Fibroblast of the aortic adventitia (primary cell): ENCODE measurements at regions not wholly inside any gene's neighbourhood (a gene's known extent, or its start where the extent isn't known, plus 50 kb on each side); places are given as distances from the start of the nearest gene placed in this dataset.

ENCODE experiments used
- DNase-seq: peaks from one replicate; pipeline ENCODE4 v3.0.0-alpha.2; 2010; ENCODE audit warnings: low read depth
- H3K4me3 ChIP-seq: 2 replicates; pipeline ENCODE4 v1.5.1; 2011; ENCODE audit warnings: low read depth, mild to moderate bottlenecking, control low read depth, low read length, moderate library complexity
- TF ChIP-seq, protein P1 (sequence below): IDR thresholded peaks from 2 replicates; pipeline ENCODE4 v1.5.1; 2011; ENCODE audit warnings: mild to moderate bottlenecking, low read length, control low read depth, inconsistent platforms; ENCODE audit not compliant: insufficient read depth

DNA sequence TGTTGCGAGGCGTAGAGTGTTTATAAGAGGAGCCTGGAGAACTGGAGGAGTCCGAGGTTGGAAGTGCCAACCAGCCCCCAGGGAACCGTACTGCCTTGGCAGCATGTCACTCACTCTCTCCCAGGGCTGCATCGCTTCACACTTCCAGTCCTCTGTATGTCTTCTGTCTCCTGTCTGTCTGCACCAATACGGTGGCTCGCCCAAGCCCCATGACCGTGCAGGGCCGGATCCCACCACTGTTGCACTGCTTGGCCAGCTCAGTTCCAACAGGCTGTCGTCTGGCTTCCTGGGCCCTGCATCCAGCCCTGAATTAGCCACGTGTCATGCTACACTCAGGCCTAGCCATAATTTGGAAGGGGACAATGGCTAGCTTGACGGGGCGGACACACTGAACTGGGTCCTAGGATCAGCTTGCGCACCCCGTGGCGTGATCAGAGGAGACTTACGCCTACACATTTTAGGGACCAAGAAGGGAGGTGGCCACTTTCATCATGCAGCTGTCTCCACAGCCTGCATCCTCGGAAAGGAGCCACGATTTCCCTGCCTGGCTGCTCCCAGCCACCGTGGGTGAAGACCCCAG, 147.1 kb downstream of the URI1 start:
- H3K4me3 ChIP-seq: no peak overlapping the region
- DNase-seq: no peak
- TF ChIP-seq, protein P1, sequence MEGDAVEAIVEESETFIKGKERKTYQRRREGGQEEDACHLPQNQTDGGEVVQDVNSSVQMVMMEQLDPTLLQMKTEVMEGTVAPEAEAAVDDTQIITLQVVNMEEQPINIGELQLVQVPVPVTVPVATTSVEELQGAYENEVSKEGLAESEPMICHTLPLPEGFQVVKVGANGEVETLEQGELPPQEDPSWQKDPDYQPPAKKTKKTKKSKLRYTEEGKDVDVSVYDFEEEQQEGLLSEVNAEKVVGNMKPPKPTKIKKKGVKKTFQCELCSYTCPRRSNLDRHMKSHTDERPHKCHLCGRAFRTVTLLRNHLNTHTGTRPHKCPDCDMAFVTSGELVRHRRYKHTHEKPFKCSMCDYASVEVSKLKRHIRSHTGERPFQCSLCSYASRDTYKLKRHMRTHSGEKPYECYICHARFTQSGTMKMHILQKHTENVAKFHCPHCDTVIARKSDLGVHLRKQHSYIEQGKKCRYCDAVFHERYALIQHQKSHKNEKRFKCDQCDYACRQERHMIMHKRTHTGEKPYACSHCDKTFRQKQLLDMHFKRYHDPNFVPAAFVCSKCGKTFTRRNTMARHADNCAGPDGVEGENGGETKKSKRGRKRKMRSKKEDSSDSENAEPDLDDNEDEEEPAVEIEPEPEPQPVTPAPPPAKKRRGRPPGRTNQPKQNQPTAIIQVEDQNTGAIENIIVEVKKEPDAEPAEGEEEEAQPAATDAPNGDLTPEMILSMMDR: no peak

DNA sequence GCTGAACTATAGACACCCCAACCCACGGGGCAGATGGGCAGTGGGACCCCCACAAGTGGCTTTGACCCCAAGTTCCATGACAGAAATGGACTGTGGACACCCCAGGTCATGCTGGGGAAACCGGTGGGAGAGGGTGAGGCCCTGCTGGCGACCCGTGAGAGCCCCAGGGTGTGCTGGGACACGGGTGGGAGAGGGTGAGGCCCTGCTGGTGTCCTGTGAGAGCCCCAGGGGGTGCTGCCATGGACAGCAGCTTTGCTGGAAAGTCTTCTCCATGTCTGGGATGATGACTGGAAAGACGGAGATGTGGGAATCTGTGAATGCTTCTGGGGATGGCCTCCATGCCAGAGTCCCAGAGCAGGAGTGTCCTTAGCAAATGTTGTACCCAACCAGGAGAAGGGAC, 148.4 kb downstream of the URI1 start:
- TF ChIP-seq, protein P1: no peak
- H3K4me3 ChIP-seq: no peak overlapping the region
- DNase-seq: no peak

DNA sequence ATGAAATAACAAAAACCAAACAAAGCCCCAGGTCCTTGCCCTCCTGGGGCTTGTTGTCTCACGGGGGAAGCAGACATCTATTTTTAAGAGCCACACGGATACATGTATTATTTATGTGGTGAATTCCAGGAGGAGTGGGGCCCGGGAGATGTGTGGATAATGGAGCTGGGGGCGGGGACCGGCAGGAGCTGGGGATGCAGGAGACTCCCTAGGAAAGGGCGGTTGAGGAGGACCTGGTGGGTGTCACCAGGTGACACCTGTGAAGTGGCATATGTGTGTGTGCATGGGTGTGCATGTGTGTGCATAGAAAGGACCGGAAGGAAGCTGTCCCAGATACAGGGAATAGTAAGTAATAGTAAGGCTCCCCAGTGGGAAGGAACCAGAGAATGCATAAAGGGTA, 148.9 kb downstream of the URI1 start:
- no peak for DNase-seq
- H3K4me3 ChIP-seq: no peak overlapping the region
- TF ChIP-seq, protein P1: no peak

DNA sequence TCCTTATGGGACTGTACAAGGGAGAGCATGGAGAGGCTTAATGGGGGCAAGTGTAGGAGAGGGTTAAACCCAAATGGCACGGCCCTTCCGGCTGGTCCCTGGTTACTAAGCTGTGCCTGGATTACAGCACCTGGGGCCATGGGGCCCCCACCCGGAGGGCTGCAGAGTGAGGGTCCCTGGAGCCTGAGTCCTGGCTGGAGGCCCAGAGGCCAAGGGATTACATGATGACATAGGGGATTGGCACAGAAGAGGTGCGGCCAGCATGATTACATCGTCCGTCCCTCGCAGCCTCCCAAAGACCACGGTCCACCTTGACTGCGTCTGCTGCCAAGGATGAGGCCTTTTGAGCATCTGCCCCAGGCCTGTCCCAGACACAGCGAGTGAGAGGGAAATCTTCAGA, 149.4 kb downstream of the URI1 start:
- DNase-seq: no peak
- TF ChIP-seq, protein P1: no peak
- H3K4me3 ChIP-seq: no peak overlapping the region

DNA sequence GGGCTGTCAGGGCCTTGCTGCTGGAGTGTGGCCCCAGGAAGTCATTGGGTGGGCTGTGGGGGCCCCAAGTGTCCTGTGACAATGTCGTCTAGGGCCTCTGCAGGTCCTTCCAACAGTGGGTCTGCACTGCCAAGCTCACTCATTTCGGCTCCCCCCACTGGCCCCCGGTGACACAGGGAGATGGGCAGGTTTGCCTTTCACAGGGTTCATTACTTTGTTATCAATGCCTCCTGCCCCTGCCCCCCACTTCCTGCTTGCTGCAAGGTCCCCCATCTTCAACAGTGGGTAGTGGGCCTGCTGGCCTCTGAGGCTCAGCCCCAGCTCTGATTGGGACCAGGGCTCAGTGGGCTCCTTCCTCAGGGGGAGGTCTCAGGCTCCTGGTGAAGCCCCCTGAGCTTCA, 149.8 kb downstream of the URI1 start:
- no peak for DNase-seq
- H3K4me3 ChIP-seq: no peak overlapping the region
- TF ChIP-seq, protein P1: no peak

DNA sequence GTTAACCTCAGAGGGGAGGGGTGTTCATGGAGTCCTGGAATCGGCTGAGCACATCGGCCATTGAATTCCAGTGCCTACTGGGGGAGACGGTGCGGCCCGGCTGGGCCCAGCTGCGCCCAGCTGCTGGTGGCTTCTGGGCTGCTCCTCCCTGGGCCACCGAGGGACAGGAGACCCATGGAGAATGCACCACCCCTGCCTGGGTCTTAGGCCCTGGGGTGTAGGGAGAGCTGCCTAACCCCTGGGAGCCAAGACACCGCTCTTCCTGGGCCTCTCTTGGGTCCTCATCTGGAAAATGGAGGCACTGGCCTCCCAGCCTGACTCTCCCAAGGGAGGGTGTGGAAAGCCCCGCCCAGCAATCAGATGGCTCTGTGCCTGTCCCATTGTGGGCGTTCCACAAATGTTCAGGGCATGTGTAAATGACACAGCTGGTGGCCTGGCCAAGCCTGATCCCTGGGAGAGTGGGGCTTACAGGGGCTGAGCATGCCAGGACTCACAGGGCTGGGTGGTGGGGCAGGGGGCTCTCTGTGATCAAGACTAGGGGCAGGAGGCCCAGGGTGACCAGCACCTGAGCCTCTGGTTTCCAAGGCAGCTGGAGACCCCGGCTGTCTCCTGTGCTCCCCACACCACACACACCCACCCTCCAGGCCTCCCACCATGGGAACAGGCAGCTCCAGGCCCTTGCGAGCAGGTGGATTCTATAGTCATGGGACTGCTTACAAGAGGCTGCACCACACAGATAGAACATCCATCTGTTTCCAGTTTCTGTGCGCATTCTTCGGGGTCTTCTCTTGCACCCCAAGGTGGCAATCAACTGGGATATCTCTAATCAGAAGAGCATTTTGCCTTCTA, 150.9 kb downstream of the URI1 start:
- DNase-seq: no peak
- no peak overlapping the region for H3K4me3 ChIP-seq
- TF ChIP-seq, protein P1: no peak
